HG03460 (cell line): ENCODE measurements at regions not wholly inside any gene's neighbourhood (a gene's known extent, or its start where the extent isn't known, plus 50 kb on each side); places are given as distances from the start of the nearest gene placed in this dataset.

Experiments
- ATAC-seq: cut with Tn5 transposase; IDR thresholded peaks from one replicate; pipeline ENCODE4 v1.9.1; 2021; ENCODE audit not compliant: unreplicated experiment

DNA sequence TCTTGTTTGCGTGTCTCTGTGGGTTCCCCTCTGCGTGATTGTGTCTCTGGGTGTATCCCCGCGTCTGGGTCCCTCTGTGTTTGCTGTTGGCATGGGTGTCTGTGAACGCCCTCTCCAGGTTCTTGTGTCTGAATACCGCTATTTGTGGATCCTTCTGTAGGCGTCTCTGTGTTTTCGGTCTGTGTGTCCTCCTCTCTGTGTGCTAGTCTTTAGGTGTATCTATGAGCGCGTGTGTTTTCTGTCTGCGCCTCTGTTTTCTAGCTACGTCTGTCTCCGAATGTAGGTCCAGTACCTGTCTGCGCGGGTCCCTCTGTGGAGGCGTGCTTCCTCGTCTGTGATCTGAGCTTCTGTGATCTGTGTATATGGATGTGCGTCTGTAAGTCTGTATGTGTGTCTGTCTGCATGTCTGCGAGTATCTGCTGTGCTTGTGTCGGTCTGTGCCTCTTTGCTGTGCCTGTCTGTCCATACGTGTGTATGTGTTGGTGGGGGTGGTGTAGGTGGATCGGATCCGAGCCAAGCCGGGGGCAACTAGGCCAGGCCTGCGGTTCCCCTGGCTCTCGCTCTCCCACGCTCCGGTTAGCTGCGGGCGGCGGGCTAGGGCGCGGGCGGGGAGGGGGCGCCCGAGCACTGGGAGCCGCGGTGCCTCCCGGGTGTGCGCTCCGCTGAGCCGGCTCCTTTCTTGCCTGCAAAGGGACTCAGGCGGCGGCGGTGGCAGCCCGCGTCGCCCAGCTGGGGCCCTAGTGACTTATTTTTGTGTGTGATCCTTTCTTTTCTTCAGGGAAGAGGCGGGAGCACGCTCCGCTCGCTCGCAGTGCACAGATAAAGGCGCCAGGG lies 105.3 kb upstream of the E2F8 start:
- ATAC-seq = no peak

DNA sequence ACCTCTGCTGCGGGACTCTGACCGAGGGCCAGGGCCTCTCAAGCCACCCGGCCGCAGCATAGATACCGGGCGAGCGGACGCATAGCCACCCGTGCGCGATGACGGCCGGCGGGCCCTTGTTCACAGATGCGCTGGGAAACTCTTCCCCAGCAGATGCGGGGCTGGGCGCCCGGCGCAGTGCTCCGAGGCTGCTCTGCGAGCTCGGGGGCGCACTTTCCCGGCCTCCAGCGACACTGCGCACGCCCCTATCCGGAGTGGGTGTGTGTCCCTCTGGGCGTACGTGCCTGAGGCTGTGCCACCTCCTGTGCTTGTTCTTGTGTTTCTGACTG lies 104.7 kb upstream of the E2F8 start:
- ATAC-seq = no peak

DNA sequence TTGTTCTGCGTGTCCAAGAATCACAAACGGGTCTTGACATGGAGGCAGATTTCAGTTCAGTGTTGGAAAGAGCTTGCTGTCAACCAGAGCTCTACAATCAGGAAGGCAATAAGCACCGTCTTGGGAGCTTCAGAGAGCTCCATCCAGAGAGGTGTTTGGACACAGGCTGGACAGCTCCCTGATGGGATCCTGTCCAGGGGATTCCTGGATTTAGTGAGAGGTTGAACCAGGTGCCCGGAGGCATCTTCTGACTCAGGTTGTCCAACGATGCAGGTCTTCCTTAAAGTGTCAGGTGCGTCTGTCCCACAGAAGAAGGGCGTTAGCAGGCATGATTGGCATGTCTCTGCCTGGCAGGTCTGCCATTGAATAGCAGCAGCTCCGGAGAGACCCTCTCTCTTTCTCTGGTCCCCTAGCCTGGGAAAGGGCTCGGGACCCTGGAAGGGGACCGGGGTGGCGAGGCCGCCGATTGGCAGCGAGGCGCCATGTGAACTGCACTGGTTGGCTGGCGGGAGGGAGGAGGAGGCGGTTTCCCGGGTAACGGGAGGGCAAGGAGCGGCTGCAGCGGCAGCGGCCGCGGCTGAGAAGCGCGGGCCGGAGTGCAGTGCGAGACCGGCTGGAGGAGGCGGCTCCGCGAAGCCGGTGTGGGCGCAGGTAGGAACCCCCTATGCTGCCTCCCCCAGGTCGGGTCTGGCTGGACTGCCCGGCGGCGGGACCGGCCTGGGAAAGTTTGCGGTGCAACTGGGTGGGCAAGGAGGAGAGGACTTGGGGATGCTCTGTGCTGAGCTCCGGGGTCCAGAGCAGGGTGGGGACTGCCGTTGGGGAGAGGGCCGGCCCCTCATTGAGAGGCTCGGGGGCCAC lies 104.1 kb upstream of the E2F8 start:
- no peak for ATAC-seq

DNA sequence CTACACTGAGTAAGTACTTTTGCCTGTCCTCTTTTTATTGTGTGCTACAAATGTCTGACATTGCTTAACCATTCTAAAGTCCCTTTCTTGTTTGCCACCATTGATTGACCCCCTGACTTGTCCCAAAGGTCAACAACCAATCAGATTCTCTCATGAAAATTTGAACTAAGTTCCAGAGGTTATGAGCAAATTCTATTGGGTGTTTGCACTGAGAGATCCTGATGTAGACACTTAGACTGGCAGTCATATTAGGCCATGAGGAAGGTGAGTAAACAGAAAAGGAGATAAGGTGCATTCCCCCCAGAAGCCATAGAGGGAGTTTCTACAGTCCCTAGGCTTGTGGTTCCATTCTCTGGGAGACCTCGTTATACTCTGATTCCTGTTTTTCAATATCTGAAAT lies 101.3 kb upstream of the E2F8 start:
- ATAC-seq = no peak

DNA sequence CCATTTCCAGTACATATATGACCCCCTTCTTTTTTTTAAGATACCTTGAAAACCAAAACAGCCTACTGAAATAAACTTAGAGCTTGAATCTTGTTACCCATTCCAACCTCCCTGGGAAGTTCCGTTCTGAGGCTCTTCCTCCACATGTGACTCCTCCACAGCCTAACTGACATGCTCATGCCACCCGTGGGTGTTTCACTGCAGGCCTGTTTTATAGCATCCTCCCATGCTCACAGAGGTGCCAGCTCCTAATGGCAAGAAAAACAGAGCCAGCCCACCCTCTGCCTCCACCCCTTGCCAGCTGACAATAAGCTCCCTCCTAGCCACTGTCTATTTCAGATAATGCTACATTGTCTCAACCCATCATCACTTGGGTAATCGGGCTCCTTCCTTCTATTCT lies 97.6 kb upstream of the E2F8 start:
- ATAC-seq = no peak

DNA sequence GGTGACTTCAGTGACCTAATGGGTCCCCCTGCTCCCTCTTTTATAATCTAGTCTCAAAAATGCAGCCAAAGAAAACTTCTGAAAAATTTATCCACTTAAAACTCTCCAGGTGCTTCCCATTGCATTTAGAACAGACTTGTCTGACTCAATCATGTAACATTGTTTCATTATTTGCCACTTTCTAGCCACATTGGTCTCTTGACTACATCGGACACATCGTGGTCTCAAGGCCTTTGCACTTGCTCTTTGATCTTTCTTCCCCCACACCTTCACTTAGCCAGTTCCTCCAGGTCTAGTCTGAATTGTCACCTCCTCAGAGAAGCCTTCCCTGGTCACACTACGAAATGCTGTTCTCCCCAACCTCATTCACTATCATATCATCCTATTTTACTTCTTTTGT lies 97.0 kb upstream of the E2F8 start:
- ATAC-seq = no peak

DNA sequence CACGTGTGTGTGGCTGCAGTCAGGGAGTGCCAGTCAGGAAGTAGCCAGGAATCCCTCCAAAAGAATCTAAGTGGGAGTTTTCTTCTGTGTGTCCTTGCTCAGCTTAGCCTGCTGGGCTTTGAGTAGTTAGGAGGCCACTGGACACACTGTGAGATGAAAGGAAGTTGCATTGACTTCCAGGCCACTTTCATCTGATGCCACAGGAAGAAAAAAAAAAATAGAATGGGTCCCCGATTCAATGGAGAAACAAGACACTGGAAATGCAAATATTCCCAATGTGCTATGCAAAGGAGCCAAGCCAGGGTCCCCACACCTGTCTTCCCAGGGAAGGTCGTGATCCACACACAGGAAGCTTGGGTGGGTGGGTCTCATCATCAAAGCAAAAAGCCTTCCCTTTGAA lies 95.6 kb upstream of the E2F8 start:
- no peak for ATAC-seq

DNA sequence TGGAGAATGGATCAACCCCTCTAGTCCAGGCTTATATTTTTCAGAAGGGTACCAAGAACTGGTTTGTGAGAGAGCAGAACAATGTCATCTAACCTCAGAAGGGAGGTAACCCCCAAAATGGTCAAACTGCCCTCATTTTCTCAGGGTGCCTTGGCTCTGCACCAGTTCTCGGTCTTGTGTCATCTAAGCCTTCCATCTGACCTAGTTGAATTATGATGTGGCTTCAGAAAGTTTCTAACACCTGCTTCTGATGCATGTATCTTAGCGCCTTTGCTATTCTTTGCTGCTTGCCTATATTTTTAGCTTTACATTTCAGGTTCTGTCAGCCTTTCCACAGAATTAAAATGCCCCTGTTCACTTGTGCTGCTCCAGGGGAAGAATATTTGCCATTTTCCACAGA lies 91.7 kb upstream of the E2F8 start:
- peak; percentile 86 for ATAC-seq

DNA sequence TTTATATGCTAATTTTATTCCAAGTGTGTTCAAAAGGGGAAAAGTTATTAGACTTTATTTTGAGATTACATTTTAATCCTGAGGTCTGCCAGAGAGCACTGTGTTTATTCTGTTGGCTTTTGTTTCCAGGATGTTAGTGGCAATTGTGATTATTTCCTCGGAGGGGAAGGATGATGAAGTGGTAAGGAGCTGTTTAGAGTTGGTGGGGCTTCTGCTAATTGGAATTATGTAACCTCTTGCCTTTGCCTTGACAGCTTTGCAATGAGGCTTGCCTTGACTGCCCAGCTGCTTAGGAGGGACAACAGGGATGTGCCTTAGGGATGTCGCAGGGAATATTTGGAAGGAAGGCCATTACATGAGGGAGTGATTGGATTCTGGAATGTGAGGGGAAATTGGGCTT lies 89.7 kb upstream of the E2F8 start:
- no peak for ATAC-seq

DNA sequence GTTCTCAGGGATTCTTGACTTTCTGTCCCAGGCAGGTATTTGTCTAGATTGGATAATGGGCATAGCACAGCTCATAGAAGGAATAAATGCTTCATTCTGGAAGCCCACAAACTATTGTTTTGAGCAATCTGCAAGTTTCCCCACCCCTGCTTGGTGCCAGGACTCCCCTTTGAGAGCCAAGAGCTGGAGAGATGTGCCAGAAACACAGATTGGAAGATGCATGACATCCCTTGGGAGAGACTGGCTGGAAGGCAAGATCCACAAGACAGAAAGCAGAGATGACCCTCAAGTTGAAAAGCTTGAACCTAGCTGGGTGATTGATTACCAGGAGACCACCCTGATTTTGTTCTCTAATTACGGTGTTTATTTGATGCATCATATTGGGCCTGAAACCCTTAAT lies 89.2 kb upstream of the E2F8 start:
- ATAC-seq = no peak

DNA sequence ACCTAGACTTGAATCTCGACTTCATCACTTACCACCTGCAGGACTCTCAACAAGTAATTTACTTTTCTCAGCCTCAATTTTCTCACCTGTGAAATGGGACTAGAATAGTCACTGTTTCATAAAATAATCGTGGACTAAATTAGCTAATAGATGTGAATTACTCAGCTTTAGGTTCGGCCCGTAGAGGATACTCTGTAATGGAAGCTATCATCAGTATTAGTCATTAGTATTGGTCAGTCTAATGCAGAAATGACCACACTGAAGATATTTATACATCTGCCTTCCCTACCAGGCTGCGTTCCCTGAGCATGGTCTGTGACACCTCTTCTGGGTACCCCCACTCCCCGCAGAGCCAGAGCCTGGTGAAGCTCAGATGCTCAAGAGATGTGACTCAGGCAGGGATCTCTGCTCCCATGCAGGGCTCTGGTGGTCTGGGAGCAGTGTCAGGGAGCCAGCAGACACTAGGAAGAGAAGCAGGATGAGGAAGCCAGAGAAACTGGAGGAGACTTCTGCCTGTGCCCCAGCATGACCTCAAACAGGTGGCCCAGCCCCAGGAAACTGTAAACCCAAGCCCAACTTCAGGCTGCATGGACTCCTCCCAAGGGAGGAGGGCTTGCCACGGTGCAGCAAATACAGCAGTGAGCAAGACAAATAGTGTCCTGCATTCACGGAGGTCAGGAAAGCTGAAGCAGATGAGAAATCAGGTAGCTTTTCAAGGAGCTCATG lies 88.0 kb upstream of the E2F8 start:
- ATAC-seq = no peak

DNA sequence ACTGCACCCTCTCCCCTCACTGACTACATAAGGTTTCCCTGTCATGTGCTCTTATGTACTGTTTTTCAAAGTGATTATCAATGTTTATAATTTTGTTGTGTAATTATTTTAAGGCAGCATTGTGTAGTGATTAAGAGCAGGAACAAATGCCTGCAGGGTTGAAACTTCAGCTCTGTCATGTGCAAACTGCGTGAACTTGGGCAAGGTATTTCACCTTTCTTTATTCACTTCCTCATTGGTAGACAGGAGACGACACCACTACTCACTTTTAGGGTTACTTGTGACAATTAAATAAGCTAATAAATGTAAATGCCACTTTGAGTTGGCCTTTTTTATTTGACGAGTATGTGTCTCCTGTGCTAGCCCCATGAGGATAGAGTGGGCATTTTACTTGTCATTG lies 86.5 kb upstream of the E2F8 start:
- no peak for ATAC-seq

DNA sequence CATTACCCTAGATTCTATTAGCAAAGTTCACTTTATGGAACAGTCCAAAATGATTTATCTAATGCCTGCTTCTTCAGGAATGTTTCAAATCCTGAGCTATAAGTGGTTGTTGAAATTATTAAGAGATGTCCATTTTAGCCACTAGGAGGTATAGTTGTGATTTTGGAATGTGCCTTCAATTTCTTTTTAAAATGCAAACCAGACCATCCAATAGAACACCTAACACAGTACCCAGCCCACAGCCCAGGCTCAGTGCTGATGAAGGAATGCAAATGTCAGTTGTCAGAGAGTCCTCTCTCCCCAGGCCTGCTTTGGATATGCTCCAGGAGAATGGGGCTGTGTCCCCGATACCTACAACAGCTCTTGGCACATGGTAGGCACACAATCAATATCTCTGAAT lies 85.8 kb upstream of the E2F8 start:
- no peak for ATAC-seq

DNA sequence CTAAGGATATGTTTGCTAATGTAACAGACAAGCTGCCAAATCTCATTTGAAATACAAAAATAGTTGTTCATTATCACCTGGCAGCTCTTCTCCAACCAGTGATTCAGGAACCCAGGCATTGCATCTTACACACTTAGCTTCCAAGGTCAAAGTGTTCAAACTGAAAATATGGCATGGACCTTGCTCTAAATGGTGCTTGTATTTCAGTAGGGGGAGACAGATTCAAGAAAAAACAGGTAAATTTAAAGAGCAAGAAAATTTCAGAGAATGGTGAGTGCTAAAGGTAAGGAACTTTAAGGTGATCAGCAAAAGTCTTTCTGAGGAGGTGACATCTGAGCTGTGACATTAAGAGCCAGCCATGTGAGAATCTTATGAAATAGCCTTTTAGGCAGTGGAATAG lies 82.8 kb upstream of the E2F8 start:
- ATAC-seq = no peak

DNA sequence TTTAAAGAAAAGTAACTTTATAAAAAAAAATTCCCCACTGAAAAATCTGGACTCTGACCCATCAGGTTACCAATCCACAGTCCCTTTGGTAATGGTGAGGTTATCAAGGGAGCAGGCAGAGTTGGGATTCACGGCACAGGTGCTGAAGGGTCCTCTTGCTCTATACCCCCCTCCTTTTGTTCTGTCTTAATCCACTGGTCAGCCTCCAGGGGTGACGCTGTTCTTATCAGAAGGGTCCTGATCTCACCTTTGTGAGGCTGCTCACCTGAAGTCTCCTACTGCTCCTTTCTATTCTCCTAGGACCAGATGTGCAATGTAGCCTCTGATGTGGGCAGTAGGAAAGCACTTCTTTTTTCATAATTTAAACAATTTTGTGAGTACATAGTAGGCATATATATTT lies 80.6 kb upstream of the E2F8 start:
- ATAC-seq = no peak

DNA sequence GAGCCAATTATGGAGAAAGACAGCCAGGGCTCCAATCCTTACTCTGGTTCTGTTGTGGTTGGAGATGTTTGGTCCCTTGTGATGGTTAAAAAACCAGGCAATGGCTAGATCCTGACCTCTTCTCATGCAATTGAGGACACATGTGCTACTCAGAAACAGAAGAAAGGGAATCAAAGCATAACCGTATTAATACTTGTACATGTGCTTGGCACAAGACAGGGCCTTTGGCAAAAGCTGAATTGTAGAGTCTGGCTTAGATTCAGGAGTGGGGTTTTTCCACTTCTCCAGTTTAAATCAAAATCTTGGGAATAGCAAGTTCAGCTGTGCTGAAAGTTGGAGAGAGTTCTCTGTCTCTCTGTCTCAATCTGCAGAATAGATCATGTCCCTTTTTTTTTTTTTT lies 80.1 kb upstream of the E2F8 start:
- ATAC-seq = no peak

DNA sequence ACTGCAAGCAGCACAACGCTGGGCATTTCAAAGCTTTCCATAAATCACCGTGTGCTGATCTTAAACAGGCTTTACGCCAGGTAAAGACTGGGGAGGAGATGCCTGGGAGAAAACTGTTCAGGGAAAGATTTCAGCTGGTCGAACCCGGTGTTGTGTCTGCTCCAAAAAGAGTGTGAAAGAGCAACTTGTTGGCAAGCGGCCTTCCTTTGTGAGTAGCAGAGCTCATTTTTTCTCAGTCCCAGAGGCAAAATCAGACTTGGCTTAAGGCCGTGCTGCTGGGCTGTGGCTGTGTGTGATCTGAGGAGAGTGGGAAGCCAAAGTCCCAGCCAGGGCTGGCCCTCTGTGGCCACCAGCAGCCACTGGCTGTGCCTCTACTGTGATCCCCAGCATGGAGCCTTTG lies 75.7 kb upstream of the E2F8 start:
- no peak for ATAC-seq

DNA sequence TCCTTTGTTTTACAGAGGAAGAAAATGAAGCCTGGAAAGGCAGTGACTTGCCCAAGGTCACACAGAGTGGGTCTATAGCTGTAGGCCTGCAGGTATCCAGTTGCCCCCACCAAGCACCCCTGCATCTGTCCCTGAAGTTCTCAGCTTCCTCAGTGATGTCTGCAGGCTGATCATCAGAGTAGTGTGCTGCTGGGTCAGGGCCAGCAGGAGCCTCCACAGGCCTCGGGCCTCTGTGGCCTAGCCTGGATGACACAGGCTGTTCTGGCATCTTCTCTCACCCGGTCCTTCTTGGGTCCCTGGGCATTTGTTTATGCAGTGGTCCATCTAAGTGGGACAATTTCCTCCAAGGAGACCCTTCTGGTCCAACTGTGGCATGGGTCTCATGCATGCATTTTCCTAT lies 74.8 kb upstream of the E2F8 start:
- no peak for ATAC-seq

DNA sequence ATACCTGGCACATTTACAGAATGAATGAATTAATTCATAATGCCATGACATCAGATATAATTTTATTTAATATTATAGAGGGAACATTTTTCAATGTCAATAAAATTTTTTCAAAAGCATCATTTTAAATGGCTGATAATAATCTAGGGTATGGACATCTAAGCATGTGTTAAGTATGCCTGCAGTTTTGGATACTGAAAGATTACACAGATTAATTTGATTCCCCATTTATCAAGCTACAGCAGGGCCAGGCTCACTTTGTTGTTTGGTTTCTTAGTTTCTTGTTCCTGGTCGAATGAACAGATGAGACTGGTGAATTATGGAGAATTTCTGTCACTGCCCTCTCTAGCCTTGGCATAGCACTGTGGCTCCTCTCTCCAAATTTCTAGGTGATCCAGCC lies 72.4 kb upstream of the E2F8 start:
- ATAC-seq = no peak

DNA sequence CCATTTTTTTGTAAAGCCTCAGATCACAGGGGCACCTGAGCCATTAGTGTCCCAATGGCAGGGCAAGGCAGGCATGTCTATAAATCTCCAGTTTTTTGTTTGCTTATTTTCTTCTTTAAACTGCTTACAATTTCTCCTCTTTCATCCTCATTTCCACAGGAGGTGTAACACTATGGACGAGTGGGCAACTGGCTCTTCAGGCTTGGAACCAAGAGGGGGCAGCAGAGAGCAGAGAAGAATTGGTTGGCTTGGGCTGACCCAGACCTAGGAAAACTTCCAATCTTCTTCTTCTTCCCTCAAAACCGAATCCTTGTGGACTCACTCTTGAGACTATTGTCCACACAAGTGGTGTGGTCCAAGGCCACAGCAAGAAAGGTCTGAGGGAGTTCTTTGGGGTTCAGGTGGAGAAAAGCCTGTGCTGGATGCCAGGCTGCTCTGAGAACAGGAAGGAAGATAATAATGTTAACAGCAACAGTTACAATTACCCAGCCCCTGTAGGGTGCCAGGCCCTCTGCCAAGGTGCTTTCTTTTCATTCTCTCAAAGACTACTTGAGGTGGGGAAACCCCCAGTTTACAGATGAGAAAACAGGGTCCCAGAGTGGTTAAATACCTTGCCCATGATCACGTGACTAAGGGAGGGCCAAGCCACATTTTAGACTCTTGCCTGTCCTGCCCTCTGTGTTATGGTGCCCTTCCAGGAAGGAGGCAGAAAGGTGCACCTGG lies 70.7 kb upstream of the E2F8 start:
- ATAC-seq = no peak

DNA sequence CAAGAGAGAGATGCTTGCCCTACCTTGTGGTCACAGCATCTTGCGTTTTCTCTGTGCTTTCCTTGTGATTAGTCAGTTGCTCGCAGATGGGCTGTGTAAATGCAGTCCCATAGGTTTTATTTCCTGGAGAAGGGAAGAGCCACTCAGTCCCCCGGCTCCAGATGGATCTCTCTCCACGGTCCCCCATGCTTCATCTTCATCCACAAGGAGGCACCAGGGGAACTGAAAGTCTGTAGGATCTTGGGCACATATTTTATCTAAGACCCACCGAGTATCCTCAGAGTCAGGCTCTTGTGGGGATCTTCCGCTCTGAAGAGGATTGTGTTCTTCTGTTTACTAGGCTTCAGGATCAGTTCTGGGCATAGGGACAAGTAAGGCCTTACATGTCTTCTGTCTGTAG lies 66.8 kb upstream of the E2F8 start:
- no peak for ATAC-seq
